HG03097 (cell line): ENCODE measurements at regions not wholly inside any gene's neighbourhood (a gene's known extent, or its start where the extent isn't known, plus 50 kb on each side); places are given as distances from the start of the nearest gene placed in this dataset.

ENCODE experiments used
- ATAC-seq: cut with Tn5 transposase; IDR thresholded peaks from one replicate; pipeline ENCODE4 v1.9.1; 2021; ENCODE audit not compliant: unreplicated experiment, low FRiP score

GRCh38 chr12:67425394-67425793 is 156.2 kb downstream of the CAND1 start:
- no peak for ATAC-seq

GRCh38 chr12:67426067-67426466 is 156.9 kb downstream of the CAND1 start:
- no peak for ATAC-seq

- ATAC-seq, result no peak
These were observed 158.2 kb downstream of the CAND1 start for GRCh38 chr12:67427336-67427735.

- no peak for ATAC-seq
These were observed 159.3 kb downstream of the CAND1 start for GRCh38 chr12:67428431-67428830.

- no peak for ATAC-seq
These were observed 161.7 kb downstream of the CAND1 start for GRCh38 chr12:67430708-67431335.

GRCh38 chr12:67431411-67432020 is 162.4 kb downstream of the CAND1 start:
- ATAC-seq, result no peak

GRCh38 chr12:67433385-67434175 is 164.4 kb downstream of the CAND1 start:
- ATAC-seq, result peak; percentile 87

GRCh38 chr12:67434671-67435370 is 165.7 kb downstream of the CAND1 start:
- no peak for ATAC-seq

- no peak for ATAC-seq
These were observed 167.1 kb downstream of the CAND1 start for GRCh38 chr12:67436230-67436629.

GRCh38 chr12:67437011-67437410 is 167.9 kb downstream of the CAND1 start:
- no peak for ATAC-seq

GRCh38 chr12:67439611-67440010 is 170.5 kb downstream of the CAND1 start:
- ATAC-seq, result no peak

- ATAC-seq, result peak; percentile 75
These were observed 172.7 kb downstream of the CAND1 start for GRCh38 chr12:67441736-67442346.

- no peak for ATAC-seq
These were observed 173.2 kb downstream of the CAND1 start for GRCh38 chr12:67442347-67442841.

GRCh38 chr12:67442896-67443295 is 173.7 kb downstream of the CAND1 start:
- ATAC-seq, result no peak

GRCh38 chr12:67444542-67444941 is 175.4 kb downstream of the CAND1 start:
- no peak for ATAC-seq

- no peak for ATAC-seq
These were observed 177.6 kb downstream of the CAND1 start for GRCh38 chr12:67446716-67447115.

- ATAC-seq, result no peak
These were observed 178.0 kb downstream of the CAND1 start for GRCh38 chr12:67447180-67447579.

- ATAC-seq, result peak; percentile 76
These were observed 180.5 kb downstream of the CAND1 start for GRCh38 chr12:67449591-67450052.

GRCh38 chr12:67450441-67450840 is 181.3 kb downstream of the CAND1 start:
- ATAC-seq, result no peak

GRCh38 chr12:67451206-67451605 is 182.0 kb downstream of the CAND1 start:
- ATAC-seq, result no peak
